ENCODE measurements at regions not wholly inside any gene's neighbourhood (a gene's known extent, or its start where the extent isn't known, plus 50 kb on each side); places are given as distances from the start of the nearest gene placed in this dataset.
A peak's percentile ranks its signal among the peaks of the same experiment; 100 is the strongest.

- TF ChIP-seq CSDC2 (CRISPR knock-in tag; IDR thresholded peaks at IDR 0.05) (no peak), ISL1 (CRISPR knock-in tag; IDR thresholded peaks at IDR 0.05) (no peak), TCF4 (CRISPR knock-in tag; IDR thresholded peaks at IDR 0.05; ENCODE audit: borderline replicate concordance) (no peak), ZFP3 (CRISPR knock-in tag; IDR thresholded peaks at IDR 0.05) (no peak), PPARA (CRISPR knock-in tag; IDR thresholded peaks at IDR 0.05; ENCODE audit: borderline replicate concordance) (no peak), ESRRG (CRISPR knock-in tag; IDR thresholded peaks at IDR 0.05) (no peak), RARB (CRISPR knock-in tag; IDR thresholded peaks at IDR 0.05) (no peak)
- ATAC-seq, result no peak
These were observed 222.3 kb upstream of the TPRG1 start for GRCh38 chr3:188949456-188949855.

- ATAC-seq, result no peak
- TF ChIP-seq CSRNP3 (CRISPR knock-in tag; IDR thresholded peaks at IDR 0.05), result no peak
- no peak for TF ChIP-seq PPARA (CRISPR knock-in tag; IDR thresholded peaks at IDR 0.05; ENCODE audit: borderline replicate concordance)
- no peak for TF ChIP-seq CREB5 (CRISPR knock-in tag; IDR thresholded peaks at IDR 0.05; ENCODE audit: low read depth)
- TF ChIP-seq ARNTL (CRISPR knock-in tag; IDR thresholded peaks at IDR 0.05; ENCODE audit: borderline replicate concordance, low read depth), result no peak
- TF ChIP-seq TOX (CRISPR knock-in tag; IDR thresholded peaks at IDR 0.05; ENCODE audit: borderline replicate concordance), result no peak
These were observed 221.8 kb upstream of the TPRG1 start for GRCh38 chr3:188949996-188950395.

- TF ChIP-seq ZNF8 (CRISPR knock-in tag; IDR thresholded peaks at IDR 0.05) (no peak), CSDC2 (CRISPR knock-in tag; IDR thresholded peaks at IDR 0.05) (no peak), OSR1 (CRISPR knock-in tag; IDR thresholded peaks at IDR 0.05) (no peak), ZFP3 (CRISPR knock-in tag; IDR thresholded peaks at IDR 0.05) (no peak), ARNTL (CRISPR knock-in tag; IDR thresholded peaks at IDR 0.05; ENCODE audit: borderline replicate concordance, low read depth) (no peak), TSHZ2 (CRISPR knock-in tag; IDR thresholded peaks at IDR 0.05) (no peak), BACH2 (CRISPR knock-in tag; IDR thresholded peaks at IDR 0.05; ENCODE audit: borderline replicate concordance) (no peak), POU6F1 (CRISPR knock-in tag; IDR thresholded peaks at IDR 0.05; ENCODE audit: borderline replicate concordance, low read depth) (no peak; the same call in 1 of the 2 replicates), SNAI2 (CRISPR knock-in tag; IDR thresholded peaks at IDR 0.05) (no peak), PATZ1 (CRISPR knock-in tag; IDR thresholded peaks at IDR 0.05; ENCODE audit: borderline replicate concordance) (no peak), PPARA (CRISPR knock-in tag; IDR thresholded peaks at IDR 0.05; ENCODE audit: borderline replicate concordance) (no peak), ZNF565 (CRISPR knock-in tag; conservative IDR thresholded peaks at IDR 0.05; ENCODE audit: low read depth) (no peak), ZC3H10 (CRISPR knock-in tag; IDR thresholded peaks at IDR 0.05) (no peak), CSRNP3 (CRISPR knock-in tag; IDR thresholded peaks at IDR 0.05) (no peak), ISL1 (CRISPR knock-in tag; IDR thresholded peaks at IDR 0.05) (no peak), TCF4 (CRISPR knock-in tag; IDR thresholded peaks at IDR 0.05; ENCODE audit: borderline replicate concordance) (no peak), TOX (CRISPR knock-in tag; IDR thresholded peaks at IDR 0.05; ENCODE audit: borderline replicate concordance) (no peak), ESRRG (CRISPR knock-in tag; IDR thresholded peaks at IDR 0.05) (no peak), ZNF70 (CRISPR knock-in tag; IDR thresholded peaks at IDR 0.05) (no peak)
- peak; percentile 36 for ATAC-seq
These were observed 220.8 kb upstream of the TPRG1 start for GRCh38 chr3:188950832-188951489.
